ENCODE measurements at regions not wholly inside any gene's neighbourhood (a gene's known extent, or its start where the extent isn't known, plus 50 kb on each side); places are given as distances from the start of the nearest gene placed in this dataset.

DNA sequence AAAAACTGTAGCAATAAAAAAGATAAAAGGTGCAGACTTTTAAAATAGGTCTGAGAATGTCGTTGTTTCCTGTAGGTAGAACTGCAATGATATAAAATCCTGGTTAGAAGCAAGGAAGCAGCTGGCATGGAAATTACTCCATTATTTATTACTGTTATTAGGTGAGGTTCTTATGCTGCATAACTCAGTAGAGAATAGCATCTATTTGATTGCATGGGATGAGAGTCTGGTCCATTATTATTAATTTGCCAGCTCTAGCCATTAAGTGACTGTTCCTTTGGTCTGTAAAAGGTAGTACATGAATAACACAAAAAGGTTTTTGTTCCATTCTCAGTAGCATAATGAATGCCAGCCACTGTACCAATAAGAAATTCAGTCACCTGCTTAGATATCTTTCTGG, 358.6 kb downstream of the RBM43 start:
- in situ Hi-C loops (cut with HindIII; ENCODE audit: low pct_unique_long_range_greater_than_20kb, low sequenced_read_pairs): no loop called here
- peak; percentile 21 for DNase-seq (ENCODE audit: low read depth, low spot score)

- in situ Hi-C loops (cut with HindIII; ENCODE audit: low pct_unique_long_range_greater_than_20kb, low sequenced_read_pairs): no loop called here
- DNase-seq (ENCODE audit: low read depth, low spot score): no peak
These were observed 360.8 kb downstream of the RBM43 start for GRCh38 chr2:150900913-150901312.

DNA sequence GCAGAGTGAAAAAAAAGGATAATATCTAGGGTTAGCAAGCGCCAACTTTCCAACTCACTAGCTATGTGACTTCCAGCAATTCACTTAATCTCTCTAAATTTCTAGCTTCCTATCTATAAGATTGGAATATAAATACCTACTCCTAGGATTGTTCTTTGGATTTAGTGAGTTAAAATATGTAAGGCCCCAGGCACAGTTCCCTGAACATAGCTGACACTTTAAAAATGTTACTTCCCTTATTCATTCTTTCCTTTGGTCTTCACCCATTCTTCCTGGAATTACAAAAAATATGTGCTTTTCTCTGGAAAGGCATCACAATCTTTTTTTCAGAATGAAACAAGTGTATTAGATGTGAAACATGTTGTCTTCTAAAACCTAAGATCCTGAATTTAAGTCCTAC, 365.7 kb downstream of the RBM43 start:
- in situ Hi-C loops (cut with HindIII; ENCODE audit: low pct_unique_long_range_greater_than_20kb, low sequenced_read_pairs): no loop called here
- DNase-seq (ENCODE audit: low read depth, low spot score): no peak

DNA sequence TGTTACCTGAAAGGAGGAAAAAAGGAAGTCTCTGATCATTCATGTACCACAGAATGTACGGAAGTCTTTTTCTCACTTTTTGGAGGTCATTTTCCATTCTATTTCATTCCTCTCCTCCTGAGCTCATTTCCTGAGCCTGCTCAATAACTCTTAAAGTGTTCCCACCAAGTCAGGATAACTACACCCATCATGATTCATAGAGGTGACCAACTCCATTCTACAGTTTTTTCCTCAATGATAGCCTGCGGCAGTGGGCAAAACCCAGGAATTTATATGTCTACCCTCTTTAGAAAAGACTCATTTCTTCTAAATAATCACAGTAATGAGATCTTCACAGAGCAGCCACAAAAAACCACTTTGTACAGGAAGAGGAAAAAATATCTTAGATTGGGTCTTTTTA, 372.5 kb downstream of the RBM43 start:
- in situ Hi-C loops (cut with HindIII; ENCODE audit: low pct_unique_long_range_greater_than_20kb, low sequenced_read_pairs): no loop called here
- DNase-seq (ENCODE audit: low read depth, low spot score): no peak

- no peak for DNase-seq (ENCODE audit: low read depth, low spot score)
- in situ Hi-C loops (cut with HindIII; ENCODE audit: low pct_unique_long_range_greater_than_20kb, low sequenced_read_pairs): no loop called here
These were observed 373.3 kb downstream of the RBM43 start for GRCh38 chr2:150888337-150888736.

DNA sequence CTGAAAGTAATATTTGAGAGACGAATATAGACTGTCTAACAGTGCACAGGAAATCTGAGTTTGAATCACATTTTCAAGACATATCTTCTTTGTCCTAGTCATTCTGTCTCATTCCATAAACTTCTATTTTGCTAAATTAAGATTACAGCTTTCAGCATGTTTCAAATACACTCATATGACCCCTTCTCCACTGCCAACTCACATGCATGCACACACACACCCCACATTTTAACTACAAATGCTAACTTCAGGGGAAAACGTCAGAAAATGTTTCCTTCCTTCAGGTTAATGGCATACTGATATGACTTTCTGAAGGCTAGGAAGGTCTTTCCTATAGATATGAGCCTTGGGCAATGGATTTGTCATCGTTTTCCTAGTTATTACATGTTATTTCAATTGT, 373.7 kb downstream of the RBM43 start:
- no peak for DNase-seq (ENCODE audit: low read depth, low spot score)
- in situ Hi-C loops (cut with HindIII; ENCODE audit: low pct_unique_long_range_greater_than_20kb, low sequenced_read_pairs): no loop called here

DNA sequence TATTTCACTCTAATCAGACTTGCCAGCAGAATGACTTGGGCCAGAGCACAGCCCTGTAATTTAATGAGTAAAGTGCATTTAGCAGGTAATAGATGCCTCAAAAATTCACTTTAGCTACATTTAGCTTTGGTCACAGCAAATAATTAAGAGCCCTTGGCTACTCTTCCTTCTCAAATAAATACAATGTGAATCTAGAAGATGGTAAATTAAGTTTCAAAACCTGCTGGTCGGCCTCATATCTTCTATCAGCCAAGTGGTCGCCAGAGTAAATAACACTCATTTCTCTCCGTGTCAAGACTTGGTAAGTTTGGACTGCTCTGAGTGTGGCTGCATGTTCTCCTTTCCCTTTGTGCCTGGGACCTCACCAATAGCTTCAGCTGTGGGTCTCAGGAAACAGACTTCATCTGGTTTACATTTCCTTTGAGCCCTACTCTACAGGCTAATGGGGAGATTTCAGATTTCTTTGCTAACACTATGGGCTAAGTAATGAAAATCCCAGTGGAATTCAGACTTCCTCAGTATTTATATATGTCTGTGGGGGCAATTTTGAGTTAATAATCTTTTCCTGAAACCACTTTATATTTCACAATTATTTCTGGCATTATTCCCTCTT, 375.8 kb downstream of the RBM43 start:
- no peak for DNase-seq (ENCODE audit: low read depth, low spot score)

DNA sequence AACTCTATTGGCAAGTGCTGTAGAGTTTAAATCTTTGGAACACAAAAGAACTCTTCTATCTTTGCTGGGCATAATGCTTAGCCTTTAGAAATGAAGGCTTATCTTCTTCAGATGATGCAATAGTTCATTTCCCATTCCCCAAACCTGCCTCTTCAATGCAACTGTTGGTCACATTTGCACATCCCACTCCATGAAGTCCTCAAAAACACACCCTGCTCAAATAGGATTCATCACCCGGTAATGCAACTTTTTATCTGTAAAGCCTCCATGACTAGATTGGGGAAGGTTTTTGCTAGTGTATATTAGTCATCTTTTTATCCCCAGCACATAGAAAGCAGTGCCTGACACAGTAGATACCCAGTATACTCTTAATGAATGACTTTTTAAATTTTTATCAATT, 376.4 kb downstream of the RBM43 start:
- DNase-seq (ENCODE audit: low read depth, low spot score): no peak
- in situ Hi-C loops (cut with HindIII; ENCODE audit: low pct_unique_long_range_greater_than_20kb, low sequenced_read_pairs): no loop called here

More for the DNA sequence above, 375.8 kb downstream of the RBM43 start:
- in situ Hi-C loops (cut with HindIII; ENCODE audit: low pct_unique_long_range_greater_than_20kb, low sequenced_read_pairs): no loop called here

- in situ Hi-C loops (cut with HindIII; ENCODE audit: low pct_unique_long_range_greater_than_20kb, low sequenced_read_pairs): no loop called here
- no peak for DNase-seq (ENCODE audit: low read depth, low spot score)
These were observed 378.1 kb downstream of the RBM43 start for GRCh38 chr2:150883613-150883895.

GRCh38 chr2:150882751-150883612, 378.7 kb downstream of the RBM43 start:
- no peak for DNase-seq (ENCODE audit: low read depth, low spot score)
- in situ Hi-C loops (cut with HindIII; ENCODE audit: low pct_unique_long_range_greater_than_20kb, low sequenced_read_pairs): no loop called here

- no peak for DNase-seq (ENCODE audit: low read depth, low spot score)
- in situ Hi-C loops (cut with HindIII; ENCODE audit: low pct_unique_long_range_greater_than_20kb, low sequenced_read_pairs): no loop called here
These were observed 380.7 kb downstream of the RBM43 start for GRCh38 chr2:150880986-150881385.

GRCh38 chr2:150878356-150878755, 383.3 kb downstream of the RBM43 start:
- peak; percentile 2 for DNase-seq (ENCODE audit: low read depth, low spot score)
- in situ Hi-C loops (cut with HindIII; ENCODE audit: low pct_unique_long_range_greater_than_20kb, low sequenced_read_pairs): no loop called here

DNA sequence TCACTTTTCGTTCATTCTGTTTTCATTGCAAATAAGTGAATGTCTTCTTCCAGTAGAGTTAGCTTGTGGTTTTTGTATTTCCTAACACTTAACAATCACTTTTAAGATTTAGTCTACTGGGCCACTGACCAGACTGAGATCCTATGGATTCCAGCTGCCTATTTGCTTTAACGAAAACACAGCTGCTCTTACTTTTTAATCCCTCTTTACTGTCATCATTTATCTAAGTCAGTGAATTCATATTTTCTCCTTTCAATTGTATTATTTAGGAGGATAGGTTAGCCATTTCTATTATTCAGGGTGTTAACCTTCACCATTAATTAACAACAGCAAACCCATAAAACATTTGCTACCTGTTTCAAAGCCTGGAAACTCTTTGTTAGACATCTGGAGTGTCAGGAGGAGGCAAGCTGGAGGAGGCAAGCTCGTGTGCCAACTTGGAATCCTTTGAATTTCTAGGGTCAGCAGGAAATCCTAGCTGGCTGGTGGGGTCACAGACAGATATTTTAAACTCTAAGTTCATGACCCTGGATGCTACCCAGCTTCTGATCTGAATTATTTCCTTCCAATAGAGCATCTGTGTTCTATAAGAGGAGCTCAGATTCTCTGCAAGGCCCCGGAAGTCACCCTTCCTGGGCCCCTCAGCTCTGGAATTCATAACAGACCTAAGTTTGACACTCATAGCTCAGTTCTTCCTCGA, 385.3 kb downstream of the RBM43 start:
- DNase-seq (ENCODE audit: low read depth, low spot score): no peak
- in situ Hi-C loops (cut with HindIII; ENCODE audit: low pct_unique_long_range_greater_than_20kb, low sequenced_read_pairs): no loop called here

DNA sequence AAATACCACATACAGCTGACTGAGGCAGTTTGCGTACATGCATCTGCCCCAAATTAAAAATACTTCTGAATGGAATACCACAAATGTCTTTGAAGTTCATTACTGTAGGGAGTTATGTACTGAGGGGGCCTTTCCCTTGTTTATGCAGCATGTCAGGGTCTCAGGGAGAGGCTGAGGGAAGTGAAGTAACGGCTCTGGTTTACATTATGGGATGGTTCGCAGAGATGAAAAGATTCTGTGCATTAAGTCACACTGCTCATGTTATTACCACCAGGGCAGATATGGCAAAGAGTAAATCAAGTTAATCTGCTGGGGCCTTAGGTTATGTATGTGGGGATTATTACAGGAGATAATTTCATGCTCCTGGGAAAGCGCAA, 385.9 kb upstream of the RND3 start:
- in situ Hi-C loops (cut with HindIII; ENCODE audit: low pct_unique_long_range_greater_than_20kb, low sequenced_read_pairs): no loop called here
- DNase-seq (ENCODE audit: low read depth, low spot score): no peak

- no peak for DNase-seq (ENCODE audit: low read depth, low spot score)
- in situ Hi-C loops (cut with HindIII; ENCODE audit: low pct_unique_long_range_greater_than_20kb, low sequenced_read_pairs): no loop called here
These were observed 385.4 kb upstream of the RND3 start for GRCh38 chr2:150872756-150873395.

DNA sequence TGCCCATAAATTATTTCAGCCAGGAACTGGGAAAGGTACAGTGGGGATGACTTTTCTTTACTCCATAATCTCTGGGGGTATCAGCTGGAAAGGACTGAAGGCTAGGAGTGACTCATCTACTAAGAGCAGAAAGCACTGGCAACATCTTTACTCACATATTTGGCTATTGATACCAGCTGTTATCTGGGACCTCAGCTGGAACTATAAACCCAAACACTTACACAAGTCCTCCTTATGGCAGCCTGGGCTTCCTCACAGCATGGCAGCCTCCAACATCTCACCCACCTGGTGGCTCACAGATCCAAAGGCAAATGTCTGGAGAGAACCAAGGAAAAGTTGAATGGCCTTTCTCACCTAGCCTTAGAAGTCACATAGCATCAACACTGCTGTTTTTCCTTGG, 379.0 kb upstream of the RND3 start:
- DNase-seq (ENCODE audit: low read depth, low spot score): no peak
- in situ Hi-C loops (cut with HindIII; ENCODE audit: low pct_unique_long_range_greater_than_20kb, low sequenced_read_pairs): no loop called here

DNA sequence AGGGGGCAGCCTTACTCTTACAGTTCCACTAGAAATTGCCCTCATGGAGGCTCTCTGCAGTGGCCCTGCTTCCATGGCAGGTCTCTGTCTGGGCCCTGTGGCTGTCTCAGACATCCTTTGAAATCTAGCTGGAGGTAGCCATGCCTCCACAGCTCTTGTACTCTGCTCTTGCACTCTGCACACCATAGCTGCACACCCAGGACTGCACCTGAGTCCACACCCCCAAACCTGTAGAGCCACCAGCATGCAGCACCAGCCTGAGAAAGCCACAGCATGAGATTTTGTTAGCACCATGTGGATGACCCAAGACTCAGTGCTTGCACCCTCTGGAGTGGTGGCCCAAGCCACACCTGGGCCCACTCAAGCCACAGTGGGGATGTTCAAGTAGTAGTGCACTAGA, 376.2 kb upstream of the RND3 start:
- in situ Hi-C loops (cut with HindIII; ENCODE audit: low pct_unique_long_range_greater_than_20kb, low sequenced_read_pairs): no loop called here
- no peak for DNase-seq (ENCODE audit: low read depth, low spot score)

GRCh38 chr2:150860301-150860700, 372.8 kb upstream of the RND3 start:
- DNase-seq (ENCODE audit: low read depth, low spot score): no peak
- in situ Hi-C loops (cut with HindIII; ENCODE audit: low pct_unique_long_range_greater_than_20kb, low sequenced_read_pairs): no loop called here

DNA sequence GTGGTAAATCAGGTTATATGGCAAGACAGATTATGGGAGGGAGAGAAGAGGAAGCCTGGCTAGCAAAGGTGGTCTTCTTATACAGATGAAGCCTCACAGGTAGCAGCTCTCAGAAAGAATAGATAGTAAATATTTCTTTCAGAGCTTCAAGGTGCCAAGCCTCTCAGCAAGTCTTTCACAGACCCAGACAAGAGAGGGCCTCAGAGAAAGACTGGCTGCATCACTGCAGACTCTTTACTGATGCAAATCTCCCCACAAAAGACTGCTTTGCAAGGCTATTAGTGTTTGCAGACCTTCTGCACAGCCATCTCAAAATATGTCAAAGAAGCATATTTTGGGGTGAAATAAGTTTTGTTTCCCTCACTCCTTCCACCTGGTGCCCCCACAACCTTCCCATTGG, 372.4 kb upstream of the RND3 start:
- DNase-seq (ENCODE audit: low read depth, low spot score): no peak
- in situ Hi-C loops (cut with HindIII; ENCODE audit: low pct_unique_long_range_greater_than_20kb, low sequenced_read_pairs): no loop called here
